WTC11 (cell line): ENCODE measurements at regions not wholly inside any gene's neighbourhood (a gene's known extent, or its start where the extent isn't known, plus 50 kb on each side); places are given as distances from the start of the nearest gene placed in this dataset.

ENCODE experiments used
- ATAC-seq: fragments of 200-7000 bp; cut with Tn5 transposase; 2 replicates; pipeline ENCODE4 v1.10.0; 2021; ENCODE audit warnings: mild to moderate bottlenecking, moderate library complexity
- CTCF ChIA-PET: fragments of 300-600 bp; sonication (Branson Sonifier 250); formaldehyde crosslinking; loops from one replicate; lab custom pipeline; 2021; ENCODE audit warnings: antibody characterized with exemption; lab: Charles Lee
- POLR2A ChIA-PET: fragments of 350-600 bp; sonication (Branson Sonifier 250); formaldehyde crosslinking; loops from one replicate; lab custom pipeline; 2021; ENCODE audit warnings: antibody characterized with exemption; lab: Charles Lee
- DNase-seq: peaks from one replicate; pipeline ENCODE4 v3.0.0; 2021; ENCODE audit warnings: low spot score
- H3K27ac Mint-ChIP-seq: 2 replicates; pipeline ENCODE4 v1.8.0; 2021; ENCODE audit warnings: mixed read lengths
- H3K27me3 Mint-ChIP-seq: 2 replicates; pipeline ENCODE4 v1.8.0; 2021; ENCODE audit warnings: low read depth, mild to moderate bottlenecking, moderate library complexity, mixed read lengths
- H3K36me3 Mint-ChIP-seq: 2 replicates; pipeline ENCODE4 v1.8.0; 2021; ENCODE audit warnings: mixed read lengths
- H3K4me1 Mint-ChIP-seq: 2 replicates; pipeline ENCODE4 v1.8.0; 2022; ENCODE audit warnings: mixed read lengths
- H3K4me3 Mint-ChIP-seq: 2 replicates; pipeline ENCODE4 v1.8.0; 2021; ENCODE audit warnings: mild to moderate bottlenecking, moderate library complexity, mixed read lengths
- H3K9me3 Mint-ChIP-seq: 2 replicates; pipeline ENCODE4 v1.8.0; 2021; ENCODE audit warnings: mixed read lengths
- ATF2 ChIP-seq: sonication (generic); formaldehyde crosslinking; IDR thresholded peaks from 2 replicates; pipeline ENCODE4 v1.8.1; 2022; ENCODE audit warnings: low read depth, missing genetic modification reagents, borderline replicate concordance
- CTCF ChIP-seq: fragments of 200-600 bp; IDR thresholded peaks from 2 replicates; pipeline ENCODE4 v1.8.0; 2022; ENCODE audit warnings: antibody characterized with exemption
- EMX1 ChIP-seq: fragments of 250-450 bp; sonication (Bioruptor Pico); IDR thresholded peaks from 2 replicates; pipeline ENCODE4 v1.8.0; 2021; ENCODE audit warnings: mild to moderate bottlenecking
- FOXJ3 ChIP-seq: sonication (generic); formaldehyde crosslinking; IDR thresholded peaks from 2 replicates; pipeline ENCODE4 v1.9.0; 2021; ENCODE audit warnings: missing genetic modification reagents, mild to moderate bottlenecking, borderline replicate concordance
- GTF2I ChIP-seq: fragments of 250-450 bp; sonication (Bioruptor Pico); conservative IDR thresholded peaks from 2 replicates; pipeline ENCODE4 v1.4.0; 2021; ENCODE audit warnings: mild to moderate bottlenecking
- HMGA2 ChIP-seq: fragments of 250-450 bp; sonication (Bioruptor Pico); IDR thresholded peaks from 2 replicates; pipeline ENCODE4 v1.4.0; 2021; ENCODE audit warnings: mild to moderate bottlenecking, moderate library complexity
- IRF2 ChIP-seq: sonication (generic); formaldehyde crosslinking; IDR thresholded peaks from 2 replicates; pipeline ENCODE4 v1.8.0; 2022; ENCODE audit warnings: low read depth, missing genetic modification reagents, borderline replicate concordance
- JUN ChIP-seq: sonication (generic); formaldehyde crosslinking; IDR thresholded peaks from 2 replicates; pipeline ENCODE4 v1.8.0; 2023; ENCODE audit warnings: mild to moderate bottlenecking, missing genetic modification reagents
- KAT7 ChIP-seq: sonication (generic); formaldehyde crosslinking; IDR thresholded peaks from 2 replicates; pipeline ENCODE4 v1.8.1; 2023; ENCODE audit warnings: missing genetic modification reagents, mild to moderate bottlenecking, borderline replicate concordance
- MAX ChIP-seq: sonication (generic); formaldehyde crosslinking; IDR thresholded peaks from 2 replicates; pipeline ENCODE4 v1.8.0; 2022; ENCODE audit warnings: mild to moderate bottlenecking, missing genetic modification reagents
- MXD4 ChIP-seq: fragments of 250-450 bp; sonication (Bioruptor Pico); IDR thresholded peaks from 2 replicates; pipeline ENCODE4 v1.8.0; 2021; ENCODE audit warnings: mild to moderate bottlenecking, moderate library complexity, borderline replicate concordance
- NFATC4 ChIP-seq: fragments of 250-450 bp; sonication (Bioruptor Pico); IDR thresholded peaks from 2 replicates; pipeline ENCODE4 v1.9.0; 2021; ENCODE audit warnings: mild to moderate bottlenecking
- NFE2L1 ChIP-seq: sonication (generic); formaldehyde crosslinking; IDR thresholded peaks from 2 replicates; pipeline ENCODE4 v1.8.1; 2023; ENCODE audit warnings: missing genetic modification reagents
- NR3C1 ChIP-seq: sonication (generic); formaldehyde crosslinking; conservative IDR thresholded peaks from 2 replicates; pipeline ENCODE4 v1.8.1; 2023; ENCODE audit warnings: low read depth, mild to moderate bottlenecking, missing genetic modification reagents
- PREB ChIP-seq: sonication (generic); formaldehyde crosslinking; IDR thresholded peaks from 2 replicates; pipeline ENCODE4 v1.8.1; 2022; ENCODE audit warnings: mild to moderate bottlenecking, missing genetic modification reagents, moderate library complexity, borderline replicate concordance
- RELA ChIP-seq: sonication (generic); formaldehyde crosslinking; IDR thresholded peaks from 2 replicates; pipeline ENCODE4 v1.8.1; 2022; ENCODE audit warnings: missing genetic modification reagents, mild to moderate bottlenecking, borderline replicate concordance
- TCF7 ChIP-seq: sonication (generic); formaldehyde crosslinking; IDR thresholded peaks from 2 replicates; pipeline ENCODE4 v1.8.0; 2022; ENCODE audit warnings: mild to moderate bottlenecking, low read depth, missing genetic modification reagents, moderate library complexity
- USF2 ChIP-seq: sonication (generic); formaldehyde crosslinking; IDR thresholded peaks from 2 replicates; pipeline ENCODE4 v1.8.1; 2023; ENCODE audit warnings: mild to moderate bottlenecking, missing genetic modification reagents, moderate library complexity
- ZBTB21 ChIP-seq: sonication (generic); formaldehyde crosslinking; IDR thresholded peaks from 2 replicates; pipeline ENCODE4 v1.8.1; 2023; ENCODE audit warnings: mild to moderate bottlenecking, missing genetic modification reagents, borderline replicate concordance
- ZNF121 ChIP-seq: sonication (generic); formaldehyde crosslinking; IDR thresholded peaks from 2 replicates; pipeline ENCODE4 v1.8.0; 2023; ENCODE audit warnings: missing genetic modification reagents
- ZNF232 ChIP-seq: sonication (generic); formaldehyde crosslinking; IDR thresholded peaks from 2 replicates; pipeline ENCODE4 v1.8.0; 2022; ENCODE audit warnings: mild to moderate bottlenecking, missing genetic modification reagents
- ZNF263 ChIP-seq: sonication (generic); formaldehyde crosslinking; IDR thresholded peaks from 2 replicates; pipeline ENCODE4 v1.8.1; 2022; ENCODE audit warnings: low read depth, mild to moderate bottlenecking, moderate library complexity, missing genetic modification reagents
- ZNF425 ChIP-seq: fragments of 250-450 bp; sonication (Bioruptor Pico); conservative IDR thresholded peaks from 2 replicates; pipeline ENCODE4 v1.9.0; 2021; ENCODE audit warnings: mild to moderate bottlenecking

GRCh38 chr7:85341973-85342372 lies 155.1 kb upstream of the SEMA3D start:
- Mint-ChIP-seq H3K27me3 (no peaks in the 10 kb centered on the region), H3K27ac (no peak overlapping the region), H3K36me3 (no peaks in the 10 kb centered on the region), H3K9me3 (no peaks in the 10 kb centered on the region), H3K4me3 (no peak overlapping the region), H3K4me1 (peaks cover 22% of the 10 kb centered on the region)
- ChIA-PET POLR2A (no interaction called here), CTCF (no interaction called here)
- ATAC-seq = no peak
- no peak for DNase-seq
- TF ChIP-seq USF2 (CRISPR knock-in tag) = no peak
- no peak for TF ChIP-seq RELA
- no peak for TF ChIP-seq ZBTB21
- TF ChIP-seq ZNF263 (CRISPR knock-in tag) = no peak
- TF ChIP-seq MXD4 (CRISPR knock-in tag) = no peak
- TF ChIP-seq ZNF121 (CRISPR knock-in tag) = no peak
- no peak for TF ChIP-seq NFATC4
- no peak for TF ChIP-seq GTF2I
- TF ChIP-seq PREB (CRISPR knock-in tag) = no peak

GRCh38 chr7:85341121-85341520 lies 154.3 kb upstream of the SEMA3D start:
- Mint-ChIP-seq H3K27me3 (no peaks in the 10 kb centered on the region), H3K4me1 (peaks cover 23% of the 10 kb centered on the region), H3K27ac (no peak overlapping the region), H3K4me3 (no peak overlapping the region), H3K36me3 (peaks cover under 1% of the 10 kb centered on the region; the same call in 1 of the 2 replicates), H3K9me3 (0 out of 2 replicates have a peak, but pooled peaks cover under 1% of the 10 kb centered on the region)
- ChIA-PET POLR2A (no interaction called here), CTCF (no interaction called here)
- no peak for ATAC-seq
- no peak for TF ChIP-seq JUN (CRISPR knock-in tag)
- TF ChIP-seq NFE2L1 (CRISPR knock-in tag) = no peak
- TF ChIP-seq NR3C1 (CRISPR knock-in tag) = no peak
- TF ChIP-seq ZNF232 (CRISPR knock-in tag) = no peak
- DNase-seq = no peak

- ATAC-seq (no peak), DNase-seq (no peak)
- Mint-ChIP-seq H3K27me3 (no peaks in the 10 kb centered on the region), H3K27ac (no peak overlapping the region), H3K4me1 (peaks cover 26% of the 10 kb centered on the region), H3K4me3 (no peak overlapping the region), H3K9me3 (0 out of 2 replicates have a peak, but pooled peaks cover 7% of the 10 kb centered on the region), H3K36me3 (peaks cover 4% of the 10 kb centered on the region)
- POLR2A ChIA-PET = no interaction called here
- CTCF ChIA-PET = no interaction called here
- TF ChIP-seq NFE2L1 (CRISPR knock-in tag) (no peak), TCF7 (CRISPR knock-in tag) (no peak), KAT7 (no peak), NFATC4 (no peak), MXD4 (CRISPR knock-in tag) (no peak), PREB (CRISPR knock-in tag) (no peak), IRF2 (CRISPR knock-in tag) (no peak), HMGA2 (no peak), EMX1 (CRISPR knock-in tag) (no peak), CTCF (no peak), RELA (no peak), ZNF425 (no peak), FOXJ3 (CRISPR knock-in tag) (no peak), MAX (CRISPR knock-in tag) (no peak), ATF2 (CRISPR knock-in tag) (no peak)
Measured at GRCh38 chr7:85336086-85336485, 149.2 kb upstream of the SEMA3D start.
